Erythroblast (primary cell): ENCODE measurements at regions not wholly inside any gene's neighbourhood (a gene's known extent, or its start where the extent isn't known, plus 50 kb on each side); places are given as distances from the start of the nearest gene placed in this dataset.

Experiments
- GATA1 ChIP-seq: IDR thresholded peaks from 2 replicates; pipeline ENCODE4 v1.6.1; 2011; ENCODE audit warnings: low read depth, mild to moderate bottlenecking, control low read depth, low read length, moderate library complexity
- POLR2A ChIP-seq: IDR thresholded peaks from 2 replicates; pipeline ENCODE4 v1.6.1; 2011; ENCODE audit warnings: mild to moderate bottlenecking, low read length

- TF ChIP-seq POLR2A (no peak), GATA1 (no peak)
These were observed 158.9 kb downstream of the ZIC5 start for GRCh38 chr13:99812625-99813024.
